GM23248 (cell line): ENCODE measurements at regions not wholly inside any gene's neighbourhood (a gene's known extent, or its start where the extent isn't known, plus 50 kb on each side); places are given as distances from the start of the nearest gene placed in this dataset.

ENCODE experiments used
- EZH2 ChIP-seq: fragments of 200-600 bp; sonication (generic); IDR thresholded peaks from 2 replicates; pipeline ENCODE4 v1.6.1; 2018; ENCODE audit warnings: antibody characterized with exemption, mild to moderate bottlenecking; ENCODE audit not compliant: insufficient read depth, poor library complexity, severe bottlenecking
- EZH2phosphoT487 ChIP-seq: fragments of 200-600 bp; sonication (generic); IDR thresholded peaks from 2 replicates; pipeline ENCODE4 v1.6.1; 2018; ENCODE audit warnings: antibody characterized with exemption, moderate library complexity, mild to moderate bottlenecking, low read depth; ENCODE audit not compliant: insufficient read depth

GRCh38 chr11:127994736-127995135, 592.6 kb downstream of the ETS1 start:
- TF ChIP-seq EZH2 (no peak), EZH2phosphoT487 (no peak)
